LNCaP clone FGC (cell line): ENCODE measurements at regions not wholly inside any gene's neighbourhood (a gene's known extent, or its start where the extent isn't known, plus 50 kb on each side); places are given as distances from the start of the nearest gene placed in this dataset.

Source experiments
- DNase-seq: peaks from one replicate; pipeline ENCODE4 v3.0.0-alpha.2; 2011; ENCODE audit warnings: low read depth
- H3K4me3 ChIP-seq: 2 replicates; pipeline ENCODE4 v1.5.1; 2011; ENCODE audit warnings: mild to moderate bottlenecking, low read depth, low read length, control low read depth
- TF ChIP-seq, protein P1 (sequence below): IDR thresholded peaks from 2 replicates; pipeline ENCODE4 v1.5.1; 2012; ENCODE audit warnings: mild to moderate bottlenecking; ENCODE audit not compliant: control insufficient read depth, insufficient read depth; ENCODE audit errors: extremely low read depth

DNA sequence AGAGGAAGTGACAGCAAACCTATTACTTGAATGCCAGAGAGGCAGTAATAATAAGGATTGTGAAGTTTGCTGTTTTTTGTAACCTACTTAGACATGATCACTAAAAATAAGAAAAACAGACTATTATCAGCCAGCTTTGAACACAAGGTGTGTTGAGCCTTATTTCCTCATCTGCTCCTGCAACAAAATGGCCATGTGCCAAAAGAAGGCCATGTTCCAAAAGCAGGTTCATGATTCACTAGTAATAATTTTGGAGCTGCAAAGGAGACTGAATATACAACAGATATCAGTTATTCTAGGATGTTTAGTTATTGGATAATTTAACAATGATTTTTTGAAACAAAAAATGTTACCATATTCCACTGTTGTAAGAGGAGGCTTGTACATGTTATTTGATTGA, 578.7 kb downstream of the SQOR start:
- TF ChIP-seq, protein P1, sequence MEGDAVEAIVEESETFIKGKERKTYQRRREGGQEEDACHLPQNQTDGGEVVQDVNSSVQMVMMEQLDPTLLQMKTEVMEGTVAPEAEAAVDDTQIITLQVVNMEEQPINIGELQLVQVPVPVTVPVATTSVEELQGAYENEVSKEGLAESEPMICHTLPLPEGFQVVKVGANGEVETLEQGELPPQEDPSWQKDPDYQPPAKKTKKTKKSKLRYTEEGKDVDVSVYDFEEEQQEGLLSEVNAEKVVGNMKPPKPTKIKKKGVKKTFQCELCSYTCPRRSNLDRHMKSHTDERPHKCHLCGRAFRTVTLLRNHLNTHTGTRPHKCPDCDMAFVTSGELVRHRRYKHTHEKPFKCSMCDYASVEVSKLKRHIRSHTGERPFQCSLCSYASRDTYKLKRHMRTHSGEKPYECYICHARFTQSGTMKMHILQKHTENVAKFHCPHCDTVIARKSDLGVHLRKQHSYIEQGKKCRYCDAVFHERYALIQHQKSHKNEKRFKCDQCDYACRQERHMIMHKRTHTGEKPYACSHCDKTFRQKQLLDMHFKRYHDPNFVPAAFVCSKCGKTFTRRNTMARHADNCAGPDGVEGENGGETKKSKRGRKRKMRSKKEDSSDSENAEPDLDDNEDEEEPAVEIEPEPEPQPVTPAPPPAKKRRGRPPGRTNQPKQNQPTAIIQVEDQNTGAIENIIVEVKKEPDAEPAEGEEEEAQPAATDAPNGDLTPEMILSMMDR, result no peak
- H3K4me3 ChIP-seq, result no peak overlapping the region
- no peak for DNase-seq

DNA sequence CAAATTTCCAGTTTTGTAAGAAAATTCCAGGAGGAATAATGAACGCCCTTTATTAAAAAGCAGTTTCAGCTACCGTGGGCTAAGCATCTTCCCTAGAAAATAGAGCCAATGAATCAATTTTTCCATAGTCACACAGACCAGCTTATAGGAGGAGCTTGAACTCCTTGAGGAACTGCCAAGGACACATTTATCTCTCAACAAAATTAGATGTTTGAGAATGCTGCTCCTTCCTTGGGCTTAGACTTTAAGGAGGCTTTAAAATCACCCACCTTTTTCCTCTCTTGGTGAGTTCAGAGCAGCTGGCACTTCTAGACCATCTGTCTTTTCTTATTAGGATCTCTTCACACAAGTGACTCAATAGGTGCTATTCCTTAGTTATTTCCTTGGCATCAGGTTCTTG, 588.0 kb downstream of the SQOR start:
- no peak for DNase-seq
- TF ChIP-seq, protein P1, result no peak
- H3K4me3 ChIP-seq, result no peak overlapping the region

DNA sequence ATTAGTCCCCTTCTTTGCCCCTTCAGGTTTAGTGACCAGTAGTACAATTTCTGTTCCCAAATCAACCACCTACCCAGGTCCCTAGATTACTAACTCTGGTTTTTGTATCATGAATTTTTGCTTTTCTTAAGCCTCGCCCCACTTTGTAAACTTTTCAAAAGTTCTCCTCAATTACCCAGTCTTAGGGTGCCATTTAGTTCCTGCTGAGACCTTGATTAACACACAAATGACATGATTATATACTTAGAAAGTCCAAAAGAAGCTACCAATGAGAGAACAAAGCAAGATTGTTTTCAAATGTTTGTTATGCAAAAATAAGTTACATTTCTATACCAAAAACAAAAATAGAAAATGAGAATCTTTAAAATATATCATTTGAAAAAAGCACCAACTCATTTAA, 594.4 kb downstream of the SQOR start:
- no peak for DNase-seq
- H3K4me3 ChIP-seq, result no peak overlapping the region
- TF ChIP-seq, protein P1, result no peak

DNA sequence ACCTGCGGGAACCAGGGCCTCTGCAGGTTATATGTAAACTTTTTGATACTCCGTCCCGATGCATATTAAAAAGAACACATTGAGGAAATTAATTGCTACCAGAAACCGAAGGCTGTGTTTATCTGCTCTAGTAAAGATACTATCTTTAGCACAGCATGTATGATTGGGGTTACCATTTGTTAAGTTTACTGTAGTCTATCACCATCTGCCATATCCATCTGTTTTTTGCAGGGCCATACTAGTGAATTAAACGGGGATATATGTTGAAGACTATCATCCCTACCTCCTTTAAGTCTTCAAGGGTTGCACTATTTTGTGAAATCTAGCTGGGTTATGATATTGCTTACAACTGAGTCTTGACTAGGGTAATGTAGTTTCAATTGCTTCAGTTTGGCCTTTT, 597.0 kb downstream of the SQOR start:
- TF ChIP-seq, protein P1, result no peak
- H3K4me3 ChIP-seq, result no peak overlapping the region
- DNase-seq, result no peak

DNA sequence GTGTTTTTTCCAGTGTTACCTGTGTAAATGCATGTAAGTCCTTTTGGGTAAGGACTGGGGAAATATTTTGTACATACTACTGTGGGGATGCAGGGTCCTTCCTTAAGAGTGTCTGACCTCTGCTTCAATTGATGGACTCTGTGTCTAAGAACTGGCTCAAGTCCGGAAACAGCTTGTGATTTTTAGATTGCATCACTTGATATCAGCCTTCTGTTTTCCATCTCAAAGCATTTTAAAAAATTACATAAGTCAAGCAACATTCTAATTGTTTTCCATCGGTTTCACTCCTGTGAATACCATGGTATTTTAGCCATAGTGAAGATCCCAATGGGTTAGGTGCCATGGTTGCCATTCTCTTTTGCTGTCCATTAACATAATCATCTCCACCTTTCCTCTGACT, 597.6 kb downstream of the SQOR start:
- TF ChIP-seq, protein P1, result no peak
- H3K4me3 ChIP-seq, result no peak overlapping the region
- DNase-seq, result no peak

DNA sequence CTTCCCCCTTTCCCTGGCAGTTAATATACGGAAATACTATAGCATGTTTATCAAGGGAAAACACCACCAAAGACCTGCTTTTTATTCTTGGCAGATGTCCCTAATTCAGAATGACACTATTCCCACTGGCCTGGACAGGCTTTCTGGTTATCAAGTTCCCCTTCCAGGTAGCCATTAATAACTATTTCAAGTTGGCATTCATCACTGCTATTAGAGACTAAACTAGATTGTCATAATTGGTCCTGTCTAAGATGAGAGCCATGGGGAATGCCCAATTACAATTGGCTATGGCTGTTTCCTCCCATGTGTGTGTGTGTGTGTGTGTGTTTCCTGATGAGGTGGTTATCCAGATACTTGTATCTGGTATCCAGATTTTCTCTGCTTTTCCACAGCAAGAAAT, 608.1 kb downstream of the SQOR start:
- no peak overlapping the region for H3K4me3 ChIP-seq
- no peak for DNase-seq
- TF ChIP-seq, protein P1, result no peak

DNA sequence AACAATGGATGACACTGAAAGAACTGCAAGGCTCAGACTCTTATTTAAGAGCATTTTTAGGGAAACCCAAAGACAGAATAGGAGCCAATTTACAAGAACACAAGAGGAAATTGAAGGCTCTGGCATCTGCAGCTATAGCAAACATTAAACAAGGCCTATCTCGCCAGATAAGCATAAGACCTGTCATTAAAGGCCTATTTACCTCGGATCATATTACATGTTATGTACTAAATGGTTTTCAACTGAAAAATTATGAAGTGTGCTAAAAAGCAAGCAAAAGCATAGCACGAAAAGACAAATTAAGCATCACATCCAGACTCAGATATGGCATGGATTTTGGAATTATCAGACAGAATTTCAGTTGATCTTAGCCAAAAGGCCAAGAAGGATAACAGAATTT, 617.1 kb downstream of the SQOR start:
- peak; percentile 25 for DNase-seq
- TF ChIP-seq, protein P1, result no peak

More for the DNA sequence above, 617.1 kb downstream of the SQOR start:
- H3K4me3 ChIP-seq, result no peak overlapping the region
